Spleen (tissue), 7 donors: ENCODE measurements at regions not wholly inside any gene's neighbourhood (a gene's known extent, or its start where the extent isn't known, plus 50 kb on each side); places are given as distances from the start of the nearest gene placed in this dataset.

Experiments
- POLR2A ChIP-seq, 3 donors: fragments of 450-650 bp; IDR thresholded peaks; one replicate each; pipeline ENCODE4 v1.5.1; 2017; ENCODE audit warnings: antibody characterized with exemption in 3 of 3, mild to moderate bottlenecking in 1 of 3
- POLR2AphosphoS5 ChIP-seq, 3 donors: sonication (generic); formaldehyde crosslinking; IDR thresholded peaks; one replicate each; pipeline ENCODE4 v1.5.1; 2017; ENCODE audit warnings: antibody characterized with exemption in 3 of 3
- TF ChIP-seq, protein P1 (sequence below), 11 experiments: fragments of 200-600 bp in 7 of 11; fragments of 450-650 bp in 4 of 11; sonication (generic) in 4 of 11; IDR thresholded peaks in 8 of 11; conservative IDR thresholded peaks in 3 of 11; 1 replicate in 7 of 11; 2 replicates in 4 of 11; pipeline versions ENCODE4 v1.4.0 to v1.8.0; 2016 to 2021; ENCODE audit warnings: antibody characterized with exemption in 11 of 11, inconsistent platforms in 4 of 11, mild to moderate bottlenecking in 1 of 11
- donor health status: DM: no; HTN: no; CAD: no; lungs with moderate emphysema.
- donor health status: DM: no; HTN: no; CAD: no.
- donor health status: DM: no; HTN: no; CAD: no.

DNA sequence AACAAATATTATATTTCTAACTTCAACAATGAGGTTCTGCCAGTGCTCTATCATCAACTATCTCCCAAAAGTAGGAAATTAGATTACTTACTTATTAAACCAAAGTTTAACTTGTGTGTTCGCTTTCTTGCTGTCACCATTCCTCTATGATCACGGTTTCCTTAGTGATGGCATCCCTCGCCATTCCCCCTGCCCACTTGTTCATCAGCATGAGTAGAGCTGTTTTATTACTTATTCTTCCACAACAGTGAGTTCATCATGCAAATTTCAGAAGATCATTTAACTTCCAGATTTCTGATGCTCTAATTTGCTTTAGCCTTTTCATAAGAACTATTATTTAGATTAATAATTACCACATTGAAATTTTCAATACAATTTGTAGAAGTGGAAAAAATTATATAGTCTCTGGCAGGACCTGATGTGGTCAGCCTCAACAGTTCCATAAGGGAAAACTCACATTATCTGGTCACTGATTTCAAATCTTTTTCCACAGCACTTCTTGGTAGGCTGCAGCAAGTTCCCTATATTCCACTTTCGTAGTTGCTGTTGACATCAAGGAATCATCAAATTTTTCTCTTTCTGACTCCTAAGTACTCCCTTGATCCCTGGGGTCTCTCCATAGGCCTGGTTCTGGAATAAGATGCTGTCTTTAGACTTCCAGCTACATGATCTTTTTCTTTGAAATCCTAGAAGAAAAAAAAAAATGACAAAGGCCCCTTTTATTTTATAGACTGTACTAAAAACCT lies 174.6 kb downstream of the RASSF9 start:
- TF ChIP-seq POLR2A (IDR thresholded peaks at IDR 0.05) (no peak), POLR2AphosphoS5 (IDR thresholded peaks at IDR 0.05) (no peak)
- TF ChIP-seq, protein P1, sequence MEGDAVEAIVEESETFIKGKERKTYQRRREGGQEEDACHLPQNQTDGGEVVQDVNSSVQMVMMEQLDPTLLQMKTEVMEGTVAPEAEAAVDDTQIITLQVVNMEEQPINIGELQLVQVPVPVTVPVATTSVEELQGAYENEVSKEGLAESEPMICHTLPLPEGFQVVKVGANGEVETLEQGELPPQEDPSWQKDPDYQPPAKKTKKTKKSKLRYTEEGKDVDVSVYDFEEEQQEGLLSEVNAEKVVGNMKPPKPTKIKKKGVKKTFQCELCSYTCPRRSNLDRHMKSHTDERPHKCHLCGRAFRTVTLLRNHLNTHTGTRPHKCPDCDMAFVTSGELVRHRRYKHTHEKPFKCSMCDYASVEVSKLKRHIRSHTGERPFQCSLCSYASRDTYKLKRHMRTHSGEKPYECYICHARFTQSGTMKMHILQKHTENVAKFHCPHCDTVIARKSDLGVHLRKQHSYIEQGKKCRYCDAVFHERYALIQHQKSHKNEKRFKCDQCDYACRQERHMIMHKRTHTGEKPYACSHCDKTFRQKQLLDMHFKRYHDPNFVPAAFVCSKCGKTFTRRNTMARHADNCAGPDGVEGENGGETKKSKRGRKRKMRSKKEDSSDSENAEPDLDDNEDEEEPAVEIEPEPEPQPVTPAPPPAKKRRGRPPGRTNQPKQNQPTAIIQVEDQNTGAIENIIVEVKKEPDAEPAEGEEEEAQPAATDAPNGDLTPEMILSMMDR (IDR thresholded peaks at IDR 0.05 in 8 of 11, conservative IDR thresholded peaks at IDR 0.05 in 3 of 11): no peak
